ENCODE measurements at regions not wholly inside any gene's neighbourhood (a gene's known extent, or its start where the extent isn't known, plus 50 kb on each side); places are given as distances from the start of the nearest gene placed in this dataset.

DNA sequence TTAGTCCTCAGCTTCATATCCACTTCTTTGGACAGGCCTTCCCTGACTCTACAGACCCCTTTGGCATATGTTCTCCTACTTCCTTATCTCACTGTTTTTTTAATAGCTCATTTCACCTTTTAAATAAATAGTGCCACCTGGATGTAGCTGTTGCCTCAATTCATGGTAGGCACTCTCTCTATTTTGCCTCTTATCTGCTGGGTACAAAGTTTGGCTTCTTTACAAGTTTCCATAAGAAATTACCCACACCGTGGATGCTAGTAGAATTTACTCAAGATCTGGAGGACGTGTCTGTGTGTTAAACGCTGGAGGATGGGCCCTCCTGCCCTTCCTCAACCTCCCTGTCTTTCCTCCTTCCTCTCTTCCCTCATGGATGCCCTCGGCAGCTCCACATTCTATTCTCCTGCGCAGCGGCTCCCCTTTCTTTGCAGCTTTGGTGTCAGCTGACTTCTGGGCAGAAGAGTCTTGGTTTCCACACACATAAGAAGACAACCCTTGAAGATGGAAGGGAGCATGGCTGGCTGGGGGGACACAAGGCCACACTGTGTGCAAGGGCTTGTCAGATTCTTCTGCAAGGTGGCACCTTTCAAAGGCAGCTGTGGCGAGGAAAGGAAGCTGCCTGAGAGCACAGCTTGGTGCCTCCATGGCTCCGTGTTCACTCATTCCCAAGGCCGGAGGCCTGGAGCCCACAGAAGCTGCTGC lies 212.6 kb downstream of the SNX19 start:
- no peaks in the 10 kb centered on the region for H4K20me1 ChIP-seq (ENCODE audit: control insufficient read depth, insufficient read depth, low read length, poor library complexity, severe bottlenecking)
- no peak overlapping the region for H3K4me2 ChIP-seq (replicated peaks; ENCODE audit: low read depth, low read length, poor library complexity, severe bottlenecking)
- no peaks in the 10 kb centered on the region for H3K79me2 ChIP-seq (ENCODE audit: control insufficient read depth, insufficient read depth, low read length)
- WGBS (ENCODE audit: insufficient coverage), result 81% methylated on average over 5 of the region's 9 CpGs
- POLR2A ChIA-PET, result no interaction called here
- peaks cover 0 to 3% (median 0%) of the 10 kb centered on the region in 4 experiments for H3K27me3 ChIP-seq (replicated peaks in 1 of 4; ENCODE audit: control extremely low read depth in 1 of 4, control insufficient read depth in 3 of 4, insufficient read depth in 4 of 4, low read length in 3 of 4)
- Mint-ChIP-seq H3K9me3 (ENCODE audit: insufficient read depth) (no peaks in the 10 kb centered on the region), H3K27me3 (no peaks in the 10 kb centered on the region), H3K4me3 (no peak overlapping the region), H3K27ac (no peak overlapping the region), H3K4me1 (no peaks in the 10 kb centered on the region)
- no peaks in the 10 kb centered on the region for H3K4me1 ChIP-seq (ENCODE audit: control insufficient read depth in 2 of 2, insufficient read depth in 2 of 2, low read length in 2 of 2)
- DNase-seq, result no peak
- no peak overlapping the region for H3K4me3 ChIP-seq (ENCODE audit: control extremely low read depth in 1 of 5, extremely low read depth in 1 of 5, insufficient read depth in 1 of 5, low read depth in 2 of 5, low read length in 4 of 5)
- no peak overlapping the region for H2AFZ ChIP-seq (ENCODE audit: insufficient read depth, low read depth, low read length, poor library complexity, severe bottlenecking)
- no peak for ATAC-seq (ENCODE audit: low read depth)
- no peak overlapping the region for H3K9ac ChIP-seq (ENCODE audit: low read length)
- H3K27ac ChIP-seq (ENCODE audit: low read length in 2 of 2), result no peak overlapping the region
- CTCF ChIA-PET, result no interaction called here
- intact Hi-C loops (cut with micrococcal nuclease), result no loop called here
- TF ChIP-seq EZH2 (IDR thresholded peaks at IDR 0.05; ENCODE audit: borderline replicate concordance, insufficient read depth, low read depth, low read length, poor library complexity, severe bottlenecking), result no peak
- TF ChIP-seq CTCF (IDR thresholded peaks at IDR 0.05), result no peak
- peaks cover 0 to 3% (median 0%) of the 10 kb centered on the region in 3 donors for H3K9me3 ChIP-seq (ENCODE audit: control extremely low read depth in 1 of 3, control insufficient read depth in 2 of 3, insufficient read depth in 1 of 3, low read length in 2 of 3)
- no peaks in the 10 kb centered on the region for H3K36me3 ChIP-seq (replicated peaks in 1 of 2; ENCODE audit: control extremely low read depth in 1 of 2, control insufficient read depth in 1 of 2, extremely low read depth in 1 of 2, insufficient read depth in 2 of 2, low read length in 1 of 2)

GRCh38 chr11:130705670-130706421 lies 210.4 kb downstream of the SNX19 start:
- no peak for ATAC-seq (ENCODE audit: low read depth)
- no peaks in the 10 kb centered on the region for H3K27me3 Mint-ChIP-seq
- CTCF ChIA-PET, result no interaction called here

More at GRCh38 chr11:130705670-130706421, 210.4 kb downstream of the SNX19 start:
- no peak overlapping the region for H3K4me2 ChIP-seq (replicated peaks; ENCODE audit: low read depth, low read length, poor library complexity, severe bottlenecking)
- no peak overlapping the region for H3K4me3 ChIP-seq (ENCODE audit: control extremely low read depth in 1 of 5, extremely low read depth in 1 of 5, insufficient read depth in 1 of 5, low read depth in 2 of 5, low read length in 4 of 5)
- no peak overlapping the region for H2AFZ ChIP-seq (ENCODE audit: insufficient read depth, low read depth, low read length, poor library complexity, severe bottlenecking)
- H3K27ac Mint-ChIP-seq, result no peak overlapping the region
- H3K4me3 Mint-ChIP-seq, result no peak overlapping the region
- H3K4me1 Mint-ChIP-seq, result no peaks in the 10 kb centered on the region
- no peak overlapping the region for H3K9ac ChIP-seq (ENCODE audit: low read length)
- no peaks in the 10 kb centered on the region for H4K20me1 ChIP-seq (ENCODE audit: control insufficient read depth, insufficient read depth, low read length, poor library complexity, severe bottlenecking)
- TF ChIP-seq EZH2 (IDR thresholded peaks at IDR 0.05; ENCODE audit: borderline replicate concordance, insufficient read depth, low read depth, low read length, poor library complexity, severe bottlenecking), result no peak
- TF ChIP-seq CTCF (IDR thresholded peaks at IDR 0.05), result no peak
- POLR2A ChIA-PET, result no interaction called here
- H3K9me3 Mint-ChIP-seq (ENCODE audit: insufficient read depth), result no peaks in the 10 kb centered on the region
- peaks cover 0 to 3% (median 0%) of the 10 kb centered on the region in 4 experiments for H3K27me3 ChIP-seq (replicated peaks in 1 of 4; ENCODE audit: control extremely low read depth in 1 of 4, control insufficient read depth in 3 of 4, insufficient read depth in 4 of 4, low read length in 3 of 4)
- WGBS (ENCODE audit: insufficient coverage), result 80% methylated on average over 5 of the region's 5 CpGs
- DNase-seq, result no peak
- no peak overlapping the region for H3K27ac ChIP-seq (ENCODE audit: low read length in 2 of 2)
- H3K4me1 ChIP-seq (ENCODE audit: control insufficient read depth in 2 of 2, insufficient read depth in 2 of 2, low read length in 2 of 2), result no peaks in the 10 kb centered on the region
- peaks cover 0 to 3% (median 0%) of the 10 kb centered on the region in 3 donors for H3K9me3 ChIP-seq (ENCODE audit: control extremely low read depth in 1 of 3, control insufficient read depth in 2 of 3, insufficient read depth in 1 of 3, low read length in 2 of 3)
- H3K36me3 ChIP-seq (replicated peaks in 1 of 2; ENCODE audit: control extremely low read depth in 1 of 2, control insufficient read depth in 1 of 2, extremely low read depth in 1 of 2, insufficient read depth in 2 of 2, low read length in 1 of 2), result no peaks in the 10 kb centered on the region
- intact Hi-C loops (cut with micrococcal nuclease), result no loop called here
- H3K79me2 ChIP-seq (ENCODE audit: control insufficient read depth, insufficient read depth, low read length), result no peaks in the 10 kb centered on the region

Data from B cell (primary cell).